ENCODE measurements at regions not wholly inside any gene's neighbourhood (a gene's known extent, or its start where the extent isn't known, plus 50 kb on each side); places are given as distances from the start of the nearest gene placed in this dataset.
"Not testable (repeated sequence)": the region's sequence is repeated elsewhere in the genome, so short reads cannot be mapped to it uniquely, and the experiment has no call there.

DNA sequence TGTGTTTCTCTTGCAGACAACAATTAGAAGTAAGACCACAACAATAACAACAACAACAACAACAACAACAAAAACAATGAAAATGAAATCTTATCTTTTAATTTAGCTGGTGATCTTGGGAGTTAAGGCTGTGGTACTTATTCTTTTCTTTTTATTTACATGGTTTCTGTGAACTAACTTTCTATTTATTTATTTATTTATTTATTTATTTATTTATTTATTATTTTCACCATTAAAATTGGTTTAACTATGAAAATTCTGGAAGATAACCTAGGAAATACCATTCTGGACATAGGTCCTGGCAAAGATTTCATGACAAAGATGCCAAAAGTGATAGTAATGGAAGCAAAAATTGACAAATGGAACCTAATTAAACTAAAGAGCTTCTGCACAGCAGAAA, 102.5 kb upstream of the PNPT1 start:
- Histone ChIP-seq H3K36me3 (ENCODE audit: insufficient read depth, low read length) (no peaks in the 10 kb centered on the region), H3K79me2 (ENCODE audit: insufficient read depth, low read depth, low read length) (no peaks in the 10 kb centered on the region), H3K4me1 (ENCODE audit: insufficient read depth, low read length, poor library complexity, severe bottlenecking) (no peaks in the 10 kb centered on the region), H3K9me2 (ENCODE audit: insufficient read depth, low read length) (no peaks in the 10 kb centered on the region), H2AFZ (ENCODE audit: low read length) (no peak overlapping the region), H3K27ac (ENCODE audit: low read depth, low read length, poor library complexity, severe bottlenecking) (no peak overlapping the region), H4K20me1 (ENCODE audit: insufficient read depth, low read length) (no peaks in the 10 kb centered on the region), H3K4me3 (ENCODE audit: low read depth, low read length, poor library complexity, severe bottlenecking) (no peak overlapping the region), H3K4me2 (ENCODE audit: low read length) (no peak overlapping the region), H3K9me3 (ENCODE audit: low read length) (no peaks in the 10 kb centered on the region)
- CTCF ChIA-PET (ENCODE audit: unreplicated experiment) = no interaction called here
- POLR2A ChIA-PET = no interaction called here
- DNase-seq (ENCODE audit: low spot score) = no peak
- intact Hi-C loops (cut with micrococcal nuclease; ENCODE audit: unreplicated experiment) = no loop called here
- TF ChIP-seq, protein P1, sequence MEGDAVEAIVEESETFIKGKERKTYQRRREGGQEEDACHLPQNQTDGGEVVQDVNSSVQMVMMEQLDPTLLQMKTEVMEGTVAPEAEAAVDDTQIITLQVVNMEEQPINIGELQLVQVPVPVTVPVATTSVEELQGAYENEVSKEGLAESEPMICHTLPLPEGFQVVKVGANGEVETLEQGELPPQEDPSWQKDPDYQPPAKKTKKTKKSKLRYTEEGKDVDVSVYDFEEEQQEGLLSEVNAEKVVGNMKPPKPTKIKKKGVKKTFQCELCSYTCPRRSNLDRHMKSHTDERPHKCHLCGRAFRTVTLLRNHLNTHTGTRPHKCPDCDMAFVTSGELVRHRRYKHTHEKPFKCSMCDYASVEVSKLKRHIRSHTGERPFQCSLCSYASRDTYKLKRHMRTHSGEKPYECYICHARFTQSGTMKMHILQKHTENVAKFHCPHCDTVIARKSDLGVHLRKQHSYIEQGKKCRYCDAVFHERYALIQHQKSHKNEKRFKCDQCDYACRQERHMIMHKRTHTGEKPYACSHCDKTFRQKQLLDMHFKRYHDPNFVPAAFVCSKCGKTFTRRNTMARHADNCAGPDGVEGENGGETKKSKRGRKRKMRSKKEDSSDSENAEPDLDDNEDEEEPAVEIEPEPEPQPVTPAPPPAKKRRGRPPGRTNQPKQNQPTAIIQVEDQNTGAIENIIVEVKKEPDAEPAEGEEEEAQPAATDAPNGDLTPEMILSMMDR (conservative IDR thresholded peaks at IDR 0.05; ENCODE audit: low read length) = no peak
- TF ChIP-seq EZH2phosphoT487 (IDR thresholded peaks at IDR 0.05; ENCODE audit: borderline replicate concordance, low read depth, low read length) = no peak
- no TSS peak for BruUV-seq (replicated peaks)

DNA sequence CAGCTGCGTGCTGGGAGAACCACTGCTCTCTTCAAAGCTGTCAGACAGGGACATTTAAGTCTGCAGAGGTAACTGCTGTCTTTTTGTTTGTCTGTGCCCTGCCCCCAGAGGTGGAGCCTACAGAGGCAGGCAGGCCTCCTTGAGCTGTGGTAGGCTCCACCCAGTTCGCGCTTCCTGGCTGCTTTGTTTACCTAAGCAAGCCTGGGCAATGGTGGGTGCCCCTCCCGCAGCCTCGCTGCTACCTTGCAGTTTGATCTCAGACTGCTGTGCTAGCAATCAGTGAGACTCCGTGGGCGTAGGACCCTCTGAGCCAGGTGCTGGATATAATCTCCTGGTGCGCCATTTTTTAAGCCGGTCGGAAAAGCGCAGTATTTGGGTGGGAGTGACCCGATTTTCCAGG, 100.0 kb upstream of the PNPT1 start:
- POLR2A ChIA-PET; H3K4me2 ChIP-seq (ENCODE audit: low read length); H2AFZ ChIP-seq (ENCODE audit: low read length); H3K36me3 ChIP-seq (ENCODE audit: insufficient read depth, low read length); BruUV-seq (replicated peaks); H3K4me3 ChIP-seq (ENCODE audit: low read depth, low read length, poor library complexity, severe bottlenecking); H3K27ac ChIP-seq (ENCODE audit: low read depth, low read length, poor library complexity, severe bottlenecking); H3K4me1 ChIP-seq (ENCODE audit: insufficient read depth, low read length, poor library complexity, severe bottlenecking); H3K9me3 ChIP-seq (ENCODE audit: low read length); H4K20me1 ChIP-seq (ENCODE audit: insufficient read depth, low read length); DNase-seq (ENCODE audit: low spot score); H3K9me2 ChIP-seq (ENCODE audit: insufficient read depth, low read length); CTCF ChIA-PET (ENCODE audit: unreplicated experiment); H3K79me2 ChIP-seq (ENCODE audit: insufficient read depth, low read depth, low read length); intact Hi-C loops (cut with micrococcal nuclease; ENCODE audit: unreplicated experiment): not testable (repeated sequence)

DNA sequence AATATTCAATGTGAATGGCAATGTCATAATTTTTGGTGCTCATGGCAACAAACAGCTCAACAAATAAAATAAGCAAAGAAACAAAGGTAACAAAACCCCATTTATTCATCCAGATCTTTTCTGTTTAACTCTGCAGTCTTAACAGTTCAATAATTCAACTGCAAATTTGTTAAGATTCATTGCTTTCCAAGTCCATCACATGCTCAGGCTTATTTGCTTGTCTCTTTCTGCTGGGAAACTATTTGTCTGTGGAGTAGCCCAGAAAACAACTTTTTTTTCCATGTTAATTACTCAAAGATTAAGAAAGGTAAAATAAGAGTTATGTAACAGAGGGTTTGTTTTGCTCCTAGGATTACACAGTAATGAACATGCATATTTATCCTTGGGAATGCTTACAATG, 92.6 kb upstream of the PNPT1 start:
- no peak for DNase-seq (ENCODE audit: low spot score)
- Histone ChIP-seq H3K9me2 (ENCODE audit: insufficient read depth, low read length) (no peaks in the 10 kb centered on the region), H3K4me3 (ENCODE audit: low read depth, low read length, poor library complexity, severe bottlenecking) (no peak overlapping the region), H3K79me2 (ENCODE audit: insufficient read depth, low read depth, low read length) (no peaks in the 10 kb centered on the region), H2AFZ (ENCODE audit: low read length) (no peak overlapping the region), H3K4me1 (ENCODE audit: insufficient read depth, low read length, poor library complexity, severe bottlenecking) (no peaks in the 10 kb centered on the region), H3K9me3 (ENCODE audit: low read length) (no peaks in the 10 kb centered on the region), H3K36me3 (ENCODE audit: insufficient read depth, low read length) (no peaks in the 10 kb centered on the region), H3K27ac (ENCODE audit: low read depth, low read length, poor library complexity, severe bottlenecking) (no peak overlapping the region), H3K4me2 (ENCODE audit: low read length) (no peak overlapping the region), H4K20me1 (ENCODE audit: insufficient read depth, low read length) (no peaks in the 10 kb centered on the region)
- no TSS peak for BruUV-seq (replicated peaks)
- ChIA-PET CTCF (ENCODE audit: unreplicated experiment) (no interaction called here), POLR2A (no interaction called here)
- intact Hi-C loops (cut with micrococcal nuclease; ENCODE audit: unreplicated experiment) = no loop called here
- TF ChIP-seq, protein P1 (conservative IDR thresholded peaks at IDR 0.05; ENCODE audit: low read length) = no peak
- TF ChIP-seq EZH2phosphoT487 (IDR thresholded peaks at IDR 0.05; ENCODE audit: borderline replicate concordance, low read depth, low read length) = no peak

DNA sequence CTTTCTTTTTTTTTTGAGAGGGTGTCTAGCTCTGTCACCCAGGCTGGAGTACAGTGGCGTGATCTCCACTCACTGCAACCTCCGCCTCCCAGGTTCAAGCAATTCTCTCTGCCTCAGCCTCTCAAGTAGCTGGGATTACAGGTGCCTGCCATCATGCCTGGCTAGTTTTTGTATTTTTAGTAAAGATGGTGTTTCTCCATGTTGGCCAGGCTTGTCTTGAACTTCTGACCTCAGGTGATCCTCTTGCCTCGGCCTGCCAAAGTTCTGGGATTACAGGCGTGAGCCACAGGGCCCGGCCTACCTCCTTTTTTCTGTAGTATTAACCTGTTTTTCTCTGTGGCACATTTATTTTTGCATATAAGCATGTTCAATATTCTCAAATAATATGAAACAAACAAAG, 90.1 kb upstream of the PNPT1 start:
- H2AFZ ChIP-seq (ENCODE audit: low read length); H3K4me3 ChIP-seq (ENCODE audit: low read depth, low read length, poor library complexity, severe bottlenecking); BruUV-seq (replicated peaks); intact Hi-C loops (cut with micrococcal nuclease; ENCODE audit: unreplicated experiment); H4K20me1 ChIP-seq (ENCODE audit: insufficient read depth, low read length); H3K4me2 ChIP-seq (ENCODE audit: low read length); H3K79me2 ChIP-seq (ENCODE audit: insufficient read depth, low read depth, low read length); DNase-seq (ENCODE audit: low spot score); H3K36me3 ChIP-seq (ENCODE audit: insufficient read depth, low read length); H3K9me3 ChIP-seq (ENCODE audit: low read length); H3K4me1 ChIP-seq (ENCODE audit: insufficient read depth, low read length, poor library complexity, severe bottlenecking); H3K9me2 ChIP-seq (ENCODE audit: insufficient read depth, low read length); CTCF ChIA-PET (ENCODE audit: unreplicated experiment); H3K27ac ChIP-seq (ENCODE audit: low read depth, low read length, poor library complexity, severe bottlenecking): not testable (repeated sequence)
- POLR2A ChIA-PET = interaction anchor here (0.7 kb wide), 1 partner anchor 31 kb away, joined by 4 read pairs; no protein-coding TSS in a partner anchor
